WTC11 (cell line): ENCODE measurements at regions not wholly inside any gene's neighbourhood (a gene's known extent, or its start where the extent isn't known, plus 50 kb on each side); places are given as distances from the start of the nearest gene placed in this dataset.

Experiments
- ATAC-seq: fragments of 200-7000 bp; cut with Tn5 transposase; 2 replicates; pipeline ENCODE4 v1.10.0; 2021; ENCODE audit warnings: mild to moderate bottlenecking, moderate library complexity
- CTCF ChIA-PET: fragments of 300-600 bp; sonication (Branson Sonifier 250); formaldehyde crosslinking; loops from one replicate; lab custom pipeline; 2021; ENCODE audit warnings: antibody characterized with exemption; lab: Charles Lee
- POLR2A ChIA-PET: fragments of 350-600 bp; sonication (Branson Sonifier 250); formaldehyde crosslinking; loops from one replicate; lab custom pipeline; 2021; ENCODE audit warnings: antibody characterized with exemption; lab: Charles Lee
- DNase-seq: peaks from one replicate; pipeline ENCODE4 v3.0.0; 2021; ENCODE audit warnings: low spot score
- H3K27ac Mint-ChIP-seq: 2 replicates; pipeline ENCODE4 v1.8.0; 2021; ENCODE audit warnings: mixed read lengths
- H3K27me3 Mint-ChIP-seq: 2 replicates; pipeline ENCODE4 v1.8.0; 2021; ENCODE audit warnings: low read depth, mild to moderate bottlenecking, moderate library complexity, mixed read lengths
- H3K36me3 Mint-ChIP-seq: 2 replicates; pipeline ENCODE4 v1.8.0; 2021; ENCODE audit warnings: mixed read lengths
- H3K4me1 Mint-ChIP-seq: 2 replicates; pipeline ENCODE4 v1.8.0; 2022; ENCODE audit warnings: mixed read lengths
- H3K4me3 Mint-ChIP-seq: 2 replicates; pipeline ENCODE4 v1.8.0; 2021; ENCODE audit warnings: mild to moderate bottlenecking, moderate library complexity, mixed read lengths
- H3K9me3 Mint-ChIP-seq: 2 replicates; pipeline ENCODE4 v1.8.0; 2021; ENCODE audit warnings: mixed read lengths
- CBFB ChIP-seq: sonication (generic); formaldehyde crosslinking; IDR thresholded peaks from 2 replicates; pipeline ENCODE4 v1.8.1; 2022; ENCODE audit warnings: mild to moderate bottlenecking, low read depth, missing genetic modification reagents
- CREB1 ChIP-seq: sonication (generic); formaldehyde crosslinking; IDR thresholded peaks from 2 replicates; pipeline ENCODE4 v1.8.0; 2023; ENCODE audit warnings: mild to moderate bottlenecking, missing genetic modification reagents
- HMGA2 ChIP-seq: fragments of 250-450 bp; sonication (Bioruptor Pico); IDR thresholded peaks from 2 replicates; pipeline ENCODE4 v1.4.0; 2021; ENCODE audit warnings: mild to moderate bottlenecking, moderate library complexity
- NR1H2 ChIP-seq: sonication (generic); formaldehyde crosslinking; IDR thresholded peaks from 2 replicates; pipeline ENCODE4 v1.9.0; 2021; ENCODE audit warnings: mild to moderate bottlenecking, moderate library complexity, missing genetic modification reagents
- SOX15 ChIP-seq: fragments of 250-450 bp; sonication (Bioruptor Pico); IDR thresholded peaks from 2 replicates; pipeline ENCODE4 v1.9.0; 2021; ENCODE audit warnings: mild to moderate bottlenecking
- TEAD4 ChIP-seq: sonication (generic); formaldehyde crosslinking; IDR thresholded peaks from 2 replicates; pipeline ENCODE4 v1.8.0; 2022; ENCODE audit warnings: mild to moderate bottlenecking, missing genetic modification reagents
- TP53 ChIP-seq: sonication (generic); formaldehyde crosslinking; IDR thresholded peaks from 2 replicates; pipeline ENCODE4 v1.8.1; 2023; ENCODE audit warnings: mild to moderate bottlenecking, missing genetic modification reagents
- ZNF138 ChIP-seq: sonication (generic); formaldehyde crosslinking; conservative IDR thresholded peaks from 2 replicates; pipeline ENCODE4 v1.8.1; 2022; ENCODE audit warnings: mild to moderate bottlenecking, moderate library complexity, missing genetic modification reagents
- ZNF423 ChIP-seq: fragments of 250-450 bp; sonication (Bioruptor Pico); IDR thresholded peaks from 2 replicates; pipeline ENCODE4 v2.1.2; 2022; ENCODE audit warnings: mild to moderate bottlenecking, moderate library complexity
- TF ChIP-seq, protein P1 (sequence below): sonication (generic); formaldehyde crosslinking; IDR thresholded peaks from 2 replicates; pipeline ENCODE4 v1.8.1; 2023; ENCODE audit warnings: mild to moderate bottlenecking, missing genetic modification reagents
- TF ChIP-seq, protein P2 (sequence below): sonication (generic); formaldehyde crosslinking; IDR thresholded peaks from 2 replicates; pipeline ENCODE4 v1.8.0; 2023; ENCODE audit warnings: missing genetic modification reagents, mild to moderate bottlenecking, borderline replicate concordance
- TF ChIP-seq, protein P3 (sequence below): sonication (generic); formaldehyde crosslinking; IDR thresholded peaks from 2 replicates; pipeline ENCODE4 v1.8.1; 2023; ENCODE audit warnings: mild to moderate bottlenecking, moderate library complexity, missing genetic modification reagents
- TF ChIP-seq, protein P4 (sequence below): sonication (generic); formaldehyde crosslinking; IDR thresholded peaks from 2 replicates; pipeline ENCODE4 v1.8.0; 2023; ENCODE audit warnings: missing genetic modification reagents
- TF ChIP-seq, protein P5 (sequence below): sonication (generic); formaldehyde crosslinking; IDR thresholded peaks from 2 replicates; pipeline ENCODE4 v1.8.0; 2022; ENCODE audit warnings: missing genetic modification reagents
- TF ChIP-seq, protein P6 (sequence below): sonication (generic); formaldehyde crosslinking; IDR thresholded peaks from 2 replicates; pipeline ENCODE4 v1.8.1; 2023; ENCODE audit warnings: mild to moderate bottlenecking, missing genetic modification reagents
- TF ChIP-seq, protein P7 (sequence below): sonication (generic); formaldehyde crosslinking; IDR thresholded peaks from 2 replicates; pipeline ENCODE4 v1.8.0; 2022; ENCODE audit warnings: mild to moderate bottlenecking, missing genetic modification reagents

DNA sequence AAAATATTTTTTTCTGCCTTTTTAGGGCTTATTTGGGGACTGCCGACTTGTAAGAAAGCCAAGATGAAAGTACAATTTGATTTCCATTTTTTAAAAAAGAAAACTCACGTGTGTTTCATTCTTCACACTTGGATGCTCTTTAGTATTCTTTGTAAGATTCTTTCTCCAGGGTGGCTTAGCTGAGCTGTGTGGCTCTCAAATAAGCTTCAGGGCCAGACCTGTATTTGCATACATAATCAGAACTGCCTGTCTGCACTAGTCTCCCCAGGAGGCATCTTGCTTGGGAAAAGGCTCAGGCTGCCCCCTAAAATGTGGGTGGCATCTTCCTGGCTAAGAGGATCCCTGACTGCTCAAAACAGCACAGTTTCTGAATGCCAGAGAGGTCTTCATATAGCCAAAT, 498.4 kb downstream of the MID1IP1 start (continued):
- TF ChIP-seq, protein P1, sequence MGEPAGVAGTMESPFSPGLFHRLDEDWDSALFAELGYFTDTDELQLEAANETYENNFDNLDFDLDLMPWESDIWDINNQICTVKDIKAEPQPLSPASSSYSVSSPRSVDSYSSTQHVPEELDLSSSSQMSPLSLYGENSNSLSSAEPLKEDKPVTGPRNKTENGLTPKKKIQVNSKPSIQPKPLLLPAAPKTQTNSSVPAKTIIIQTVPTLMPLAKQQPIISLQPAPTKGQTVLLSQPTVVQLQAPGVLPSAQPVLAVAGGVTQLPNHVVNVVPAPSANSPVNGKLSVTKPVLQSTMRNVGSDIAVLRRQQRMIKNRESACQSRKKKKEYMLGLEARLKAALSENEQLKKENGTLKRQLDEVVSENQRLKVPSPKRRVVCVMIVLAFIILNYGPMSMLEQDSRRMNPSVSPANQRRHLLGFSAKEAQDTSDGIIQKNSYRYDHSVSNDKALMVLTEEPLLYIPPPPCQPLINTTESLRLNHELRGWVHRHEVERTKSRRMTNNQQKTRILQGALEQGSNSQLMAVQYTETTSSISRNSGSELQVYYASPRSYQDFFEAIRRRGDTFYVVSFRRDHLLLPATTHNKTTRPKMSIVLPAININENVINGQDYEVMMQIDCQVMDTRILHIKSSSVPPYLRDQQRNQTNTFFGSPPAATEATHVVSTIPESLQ (CRISPR knock-in tag) = no peak
- TF ChIP-seq SOX15 (CRISPR knock-in tag) (no peak), ZNF138 (CRISPR knock-in tag) (no peak), TEAD4 (CRISPR knock-in tag) (no peak), CREB1 (CRISPR knock-in tag) (no peak)

DNA sequence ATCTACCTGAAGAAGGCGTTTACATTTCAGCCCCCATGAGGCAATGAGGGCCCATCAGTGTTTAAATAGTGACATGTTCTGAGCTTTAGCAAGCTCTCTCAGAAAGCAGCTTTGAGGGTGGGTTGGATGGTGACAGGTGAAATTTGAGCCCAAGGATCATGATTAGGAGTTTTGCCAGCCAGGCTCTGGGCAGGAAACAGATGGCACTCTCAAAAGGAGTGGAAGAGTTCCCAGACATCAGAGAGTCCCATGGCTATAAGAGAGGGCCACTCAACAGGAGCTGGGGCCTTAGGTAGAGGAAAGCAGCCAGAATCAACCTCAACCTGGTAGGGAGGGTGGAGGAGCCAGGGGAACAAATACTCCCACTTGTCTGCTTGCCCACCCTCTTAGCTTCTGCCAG, 499.8 kb downstream of the MID1IP1 start:
- POLR2A ChIA-PET = no interaction called here
- no peak overlapping the region for H3K27ac Mint-ChIP-seq
- peaks cover 4% of the 10 kb centered on the region; the same call in 1 of the 2 replicates for H3K36me3 Mint-ChIP-seq
- H3K9me3 Mint-ChIP-seq = peaks cover 15% of the 10 kb centered on the region
- CTCF ChIA-PET = no interaction called here
- H3K4me1 Mint-ChIP-seq = no peaks in the 10 kb centered on the region
- ATAC-seq (no peak), DNase-seq (no peak)
- H3K27me3 Mint-ChIP-seq = no peaks in the 10 kb centered on the region; the same call in 1 of the 2 replicates
- no peak overlapping the region for H3K4me3 Mint-ChIP-seq
- TF ChIP-seq, protein P2, sequence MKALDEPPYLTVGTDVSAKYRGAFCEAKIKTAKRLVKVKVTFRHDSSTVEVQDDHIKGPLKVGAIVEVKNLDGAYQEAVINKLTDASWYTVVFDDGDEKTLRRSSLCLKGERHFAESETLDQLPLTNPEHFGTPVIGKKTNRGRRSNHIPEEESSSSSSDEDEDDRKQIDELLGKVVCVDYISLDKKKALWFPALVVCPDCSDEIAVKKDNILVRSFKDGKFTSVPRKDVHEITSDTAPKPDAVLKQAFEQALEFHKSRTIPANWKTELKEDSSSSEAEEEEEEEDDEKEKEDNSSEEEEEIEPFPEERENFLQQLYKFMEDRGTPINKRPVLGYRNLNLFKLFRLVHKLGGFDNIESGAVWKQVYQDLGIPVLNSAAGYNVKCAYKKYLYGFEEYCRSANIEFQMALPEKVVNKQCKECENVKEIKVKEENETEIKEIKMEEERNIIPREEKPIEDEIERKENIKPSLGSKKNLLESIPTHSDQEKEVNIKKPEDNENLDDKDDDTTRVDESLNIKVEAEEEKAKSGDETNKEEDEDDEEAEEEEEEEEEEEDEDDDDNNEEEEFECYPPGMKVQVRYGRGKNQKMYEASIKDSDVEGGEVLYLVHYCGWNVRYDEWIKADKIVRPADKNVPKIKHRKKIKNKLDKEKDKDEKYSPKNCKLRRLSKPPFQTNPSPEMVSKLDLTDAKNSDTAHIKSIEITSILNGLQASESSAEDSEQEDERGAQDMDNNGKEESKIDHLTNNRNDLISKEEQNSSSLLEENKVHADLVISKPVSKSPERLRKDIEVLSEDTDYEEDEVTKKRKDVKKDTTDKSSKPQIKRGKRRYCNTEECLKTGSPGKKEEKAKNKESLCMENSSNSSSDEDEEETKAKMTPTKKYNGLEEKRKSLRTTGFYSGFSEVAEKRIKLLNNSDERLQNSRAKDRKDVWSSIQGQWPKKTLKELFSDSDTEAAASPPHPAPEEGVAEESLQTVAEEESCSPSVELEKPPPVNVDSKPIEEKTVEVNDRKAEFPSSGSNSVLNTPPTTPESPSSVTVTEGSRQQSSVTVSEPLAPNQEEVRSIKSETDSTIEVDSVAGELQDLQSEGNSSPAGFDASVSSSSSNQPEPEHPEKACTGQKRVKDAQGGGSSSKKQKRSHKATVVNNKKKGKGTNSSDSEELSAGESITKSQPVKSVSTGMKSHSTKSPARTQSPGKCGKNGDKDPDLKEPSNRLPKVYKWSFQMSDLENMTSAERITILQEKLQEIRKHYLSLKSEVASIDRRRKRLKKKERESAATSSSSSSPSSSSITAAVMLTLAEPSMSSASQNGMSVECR (CRISPR knock-in tag) = no peak
- TF ChIP-seq, protein P3, sequence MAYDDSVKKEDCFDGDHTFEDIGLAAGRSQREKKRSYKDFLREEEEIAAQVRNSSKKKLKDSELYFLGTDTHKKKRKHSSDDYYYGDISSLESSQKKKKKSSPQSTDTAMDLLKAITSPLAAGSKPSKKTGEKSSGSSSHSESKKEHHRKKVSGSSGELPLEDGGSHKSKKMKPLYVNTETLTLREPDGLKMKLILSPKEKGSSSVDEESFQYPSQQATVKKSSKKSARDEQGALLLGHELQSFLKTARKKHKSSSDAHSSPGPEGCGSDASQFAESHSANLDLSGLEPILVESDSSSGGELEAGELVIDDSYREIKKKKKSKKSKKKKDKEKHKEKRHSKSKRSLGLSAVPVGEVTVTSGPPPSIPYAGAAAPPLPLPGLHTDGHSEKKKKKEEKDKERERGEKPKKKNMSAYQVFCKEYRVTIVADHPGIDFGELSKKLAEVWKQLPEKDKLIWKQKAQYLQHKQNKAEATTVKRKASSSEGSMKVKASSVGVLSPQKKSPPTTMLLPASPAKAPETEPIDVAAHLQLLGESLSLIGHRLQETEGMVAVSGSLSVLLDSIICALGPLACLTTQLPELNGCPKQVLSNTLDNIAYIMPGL = no peak
- no peak for TF ChIP-seq NR1H2
- TF ChIP-seq CBFB (CRISPR knock-in tag) = no peak

DNA sequence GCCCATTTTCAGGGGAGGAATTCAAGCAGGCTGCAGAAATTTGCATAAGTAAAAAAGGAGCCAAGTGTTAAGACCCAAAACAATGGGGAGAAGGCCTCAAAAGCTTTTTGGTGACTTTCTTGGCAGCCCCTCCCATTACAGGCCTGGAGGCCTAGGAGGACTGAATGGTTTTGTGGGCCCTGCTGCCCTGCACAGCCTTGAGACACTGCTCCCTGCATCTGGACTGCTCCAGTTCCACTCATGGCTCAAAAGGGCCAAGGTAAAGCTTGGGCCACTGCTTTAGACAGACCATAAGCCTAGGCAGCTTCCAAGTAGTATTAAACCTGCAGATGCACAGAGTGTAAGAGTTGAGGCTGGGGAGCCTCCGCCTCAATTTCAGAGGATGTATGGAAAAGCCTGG, 501.6 kb downstream of the MID1IP1 start:
- Mint-ChIP-seq H3K4me3 (no peak overlapping the region), H3K4me1 (no peaks in the 10 kb centered on the region), H3K36me3 (peaks cover 4% of the 10 kb centered on the region; the same call in 1 of the 2 replicates), H3K27me3 (no peaks in the 10 kb centered on the region; the same call in 1 of the 2 replicates), H3K27ac (no peak overlapping the region), H3K9me3 (peaks cover 15% of the 10 kb centered on the region)
- CTCF ChIA-PET = no interaction called here
- DNase-seq (no peak), ATAC-seq (no peak)
- POLR2A ChIA-PET = no interaction called here
- TF ChIP-seq ZNF423 (CRISPR knock-in tag) (no peak), TP53 (CRISPR knock-in tag) (no peak), HMGA2 (CRISPR knock-in tag) (no peak)
- TF ChIP-seq, protein P3 = no peak
- TF ChIP-seq, protein P4, sequence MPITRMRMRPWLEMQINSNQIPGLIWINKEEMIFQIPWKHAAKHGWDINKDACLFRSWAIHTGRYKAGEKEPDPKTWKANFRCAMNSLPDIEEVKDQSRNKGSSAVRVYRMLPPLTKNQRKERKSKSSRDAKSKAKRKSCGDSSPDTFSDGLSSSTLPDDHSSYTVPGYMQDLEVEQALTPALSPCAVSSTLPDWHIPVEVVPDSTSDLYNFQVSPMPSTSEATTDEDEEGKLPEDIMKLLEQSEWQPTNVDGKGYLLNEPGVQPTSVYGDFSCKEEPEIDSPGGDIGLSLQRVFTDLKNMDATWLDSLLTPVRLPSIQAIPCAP (CRISPR knock-in tag) = no peak
- TF ChIP-seq, protein P5, sequence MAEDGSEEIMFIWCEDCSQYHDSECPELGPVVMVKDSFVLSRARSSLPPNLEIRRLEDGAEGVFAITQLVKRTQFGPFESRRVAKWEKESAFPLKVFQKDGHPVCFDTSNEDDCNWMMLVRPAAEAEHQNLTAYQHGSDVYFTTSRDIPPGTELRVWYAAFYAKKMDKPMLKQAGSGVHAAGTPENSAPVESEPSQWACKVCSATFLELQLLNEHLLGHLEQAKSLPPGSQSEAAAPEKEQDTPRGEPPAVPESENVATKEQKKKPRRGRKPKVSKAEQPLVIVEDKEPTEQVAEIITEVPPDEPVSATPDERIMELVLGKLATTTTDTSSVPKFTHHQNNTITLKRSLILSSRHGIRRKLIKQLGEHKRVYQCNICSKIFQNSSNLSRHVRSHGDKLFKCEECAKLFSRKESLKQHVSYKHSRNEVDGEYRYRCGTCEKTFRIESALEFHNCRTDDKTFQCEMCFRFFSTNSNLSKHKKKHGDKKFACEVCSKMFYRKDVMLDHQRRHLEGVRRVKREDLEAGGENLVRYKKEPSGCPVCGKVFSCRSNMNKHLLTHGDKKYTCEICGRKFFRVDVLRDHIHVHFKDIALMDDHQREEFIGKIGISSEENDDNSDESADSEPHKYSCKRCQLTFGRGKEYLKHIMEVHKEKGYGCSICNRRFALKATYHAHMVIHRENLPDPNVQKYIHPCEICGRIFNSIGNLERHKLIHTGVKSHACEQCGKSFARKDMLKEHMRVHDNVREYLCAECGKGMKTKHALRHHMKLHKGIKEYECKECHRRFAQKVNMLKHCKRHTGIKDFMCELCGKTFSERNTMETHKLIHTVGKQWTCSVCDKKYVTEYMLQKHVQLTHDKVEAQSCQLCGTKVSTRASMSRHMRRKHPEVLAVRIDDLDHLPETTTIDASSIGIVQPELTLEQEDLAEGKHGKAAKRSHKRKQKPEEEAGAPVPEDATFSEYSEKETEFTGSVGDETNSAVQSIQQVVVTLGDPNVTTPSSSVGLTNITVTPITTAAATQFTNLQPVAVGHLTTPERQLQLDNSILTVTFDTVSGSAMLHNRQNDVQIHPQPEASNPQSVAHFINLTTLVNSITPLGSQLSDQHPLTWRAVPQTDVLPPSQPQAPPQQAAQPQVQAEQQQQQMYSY (CRISPR knock-in tag) = no peak
- TF ChIP-seq, protein P6, sequence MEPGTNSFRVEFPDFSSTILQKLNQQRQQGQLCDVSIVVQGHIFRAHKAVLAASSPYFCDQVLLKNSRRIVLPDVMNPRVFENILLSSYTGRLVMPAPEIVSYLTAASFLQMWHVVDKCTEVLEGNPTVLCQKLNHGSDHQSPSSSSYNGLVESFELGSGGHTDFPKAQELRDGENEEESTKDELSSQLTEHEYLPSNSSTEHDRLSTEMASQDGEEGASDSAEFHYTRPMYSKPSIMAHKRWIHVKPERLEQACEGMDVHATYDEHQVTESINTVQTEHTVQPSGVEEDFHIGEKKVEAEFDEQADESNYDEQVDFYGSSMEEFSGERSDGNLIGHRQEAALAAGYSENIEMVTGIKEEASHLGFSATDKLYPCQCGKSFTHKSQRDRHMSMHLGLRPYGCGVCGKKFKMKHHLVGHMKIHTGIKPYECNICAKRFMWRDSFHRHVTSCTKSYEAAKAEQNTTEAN = no peak
- TF ChIP-seq, protein P7, sequence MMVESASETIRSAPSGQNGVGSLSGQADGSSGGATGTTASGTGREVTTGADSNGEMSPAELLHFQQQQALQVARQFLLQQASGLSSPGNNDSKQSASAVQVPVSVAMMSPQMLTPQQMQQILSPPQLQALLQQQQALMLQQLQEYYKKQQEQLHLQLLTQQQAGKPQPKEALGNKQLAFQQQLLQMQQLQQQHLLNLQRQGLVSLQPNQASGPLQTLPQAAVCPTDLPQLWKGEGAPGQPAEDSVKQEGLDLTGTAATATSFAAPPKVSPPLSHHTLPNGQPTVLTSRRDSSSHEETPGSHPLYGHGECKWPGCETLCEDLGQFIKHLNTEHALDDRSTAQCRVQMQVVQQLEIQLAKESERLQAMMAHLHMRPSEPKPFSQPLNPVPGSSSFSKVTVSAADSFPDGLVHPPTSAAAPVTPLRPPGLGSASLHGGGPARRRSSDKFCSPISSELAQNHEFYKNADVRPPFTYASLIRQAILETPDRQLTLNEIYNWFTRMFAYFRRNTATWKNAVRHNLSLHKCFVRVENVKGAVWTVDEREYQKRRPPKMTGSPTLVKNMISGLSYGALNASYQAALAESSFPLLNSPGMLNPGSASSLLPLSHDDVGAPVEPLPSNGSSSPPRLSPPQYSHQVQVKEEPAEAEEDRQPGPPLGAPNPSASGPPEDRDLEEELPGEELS (CRISPR knock-in tag) = no peak
